ENCODE measurements at regions not wholly inside any gene's neighbourhood (a gene's known extent, or its start where the extent isn't known, plus 50 kb on each side); places are given as distances from the start of the nearest gene placed in this dataset.
A peak's percentile ranks its signal among the peaks of the same experiment; 100 is the strongest.

DNA sequence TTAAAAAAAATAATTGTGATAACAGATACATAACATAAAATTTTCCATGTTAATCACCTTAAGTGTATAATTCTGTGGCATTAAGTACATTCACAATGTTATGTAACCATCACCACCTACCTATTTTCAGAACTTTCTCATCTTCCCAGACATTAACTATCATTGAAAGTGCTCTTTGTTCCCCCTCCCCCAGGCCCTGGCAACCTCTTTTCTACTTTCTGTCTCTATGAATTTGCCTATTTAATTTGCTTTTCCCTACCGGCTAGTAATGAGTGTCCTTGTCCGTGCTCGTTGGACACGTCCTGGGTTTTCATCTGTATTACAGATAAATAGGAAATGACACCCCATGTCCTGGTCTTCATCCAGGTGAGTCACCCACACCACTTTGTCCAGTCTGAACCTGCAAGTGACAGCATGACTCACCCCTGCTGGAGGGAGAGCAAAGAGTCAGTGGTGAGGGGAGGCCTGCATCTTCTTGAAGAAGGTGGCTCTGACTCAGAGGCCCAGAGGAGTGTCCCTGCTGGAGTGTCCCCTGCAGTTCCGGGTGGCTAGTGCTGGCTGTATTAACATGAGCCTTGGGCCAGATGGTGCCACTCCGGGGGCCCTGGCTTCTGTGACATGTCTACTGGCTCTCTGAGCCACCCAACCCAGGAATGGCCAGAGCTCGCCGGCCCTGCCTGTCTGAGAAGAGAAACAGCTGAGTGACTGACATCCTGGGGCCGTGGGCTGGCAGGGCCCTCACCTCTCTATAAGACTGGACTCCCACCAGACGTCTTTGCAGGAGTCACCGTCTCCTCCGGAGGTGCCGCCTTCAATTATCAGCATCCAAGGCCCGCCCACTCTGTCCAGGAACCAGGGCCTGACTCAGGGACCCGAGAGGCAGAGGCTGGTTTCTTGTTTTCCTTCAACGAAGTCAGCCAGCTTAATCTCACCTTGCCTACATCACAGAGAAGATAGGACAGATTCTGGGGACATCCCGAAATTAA lies 503.2 kb upstream of the MKI67 start:
- DNase-seq: no peak
- H2AFZ ChIP-seq (ENCODE audit: low read depth, low read length): no peak overlapping the region
- H3K9me3 ChIP-seq (ENCODE audit: insufficient read depth, low read length, severe bottlenecking): no peaks in the 10 kb centered on the region
- no peaks in the 10 kb centered on the region; the same call in 1 of the 2 replicates for H4K20me1 ChIP-seq (ENCODE audit: insufficient read depth, low read length)
- no peaks in the 10 kb centered on the region for H3K4me1 ChIP-seq (ENCODE audit: insufficient read depth, low read length)
- no peak for ATAC-seq (ENCODE audit: insufficient read depth, low read depth)
- TF ChIP-seq, protein P1, sequence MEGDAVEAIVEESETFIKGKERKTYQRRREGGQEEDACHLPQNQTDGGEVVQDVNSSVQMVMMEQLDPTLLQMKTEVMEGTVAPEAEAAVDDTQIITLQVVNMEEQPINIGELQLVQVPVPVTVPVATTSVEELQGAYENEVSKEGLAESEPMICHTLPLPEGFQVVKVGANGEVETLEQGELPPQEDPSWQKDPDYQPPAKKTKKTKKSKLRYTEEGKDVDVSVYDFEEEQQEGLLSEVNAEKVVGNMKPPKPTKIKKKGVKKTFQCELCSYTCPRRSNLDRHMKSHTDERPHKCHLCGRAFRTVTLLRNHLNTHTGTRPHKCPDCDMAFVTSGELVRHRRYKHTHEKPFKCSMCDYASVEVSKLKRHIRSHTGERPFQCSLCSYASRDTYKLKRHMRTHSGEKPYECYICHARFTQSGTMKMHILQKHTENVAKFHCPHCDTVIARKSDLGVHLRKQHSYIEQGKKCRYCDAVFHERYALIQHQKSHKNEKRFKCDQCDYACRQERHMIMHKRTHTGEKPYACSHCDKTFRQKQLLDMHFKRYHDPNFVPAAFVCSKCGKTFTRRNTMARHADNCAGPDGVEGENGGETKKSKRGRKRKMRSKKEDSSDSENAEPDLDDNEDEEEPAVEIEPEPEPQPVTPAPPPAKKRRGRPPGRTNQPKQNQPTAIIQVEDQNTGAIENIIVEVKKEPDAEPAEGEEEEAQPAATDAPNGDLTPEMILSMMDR (IDR thresholded peaks at IDR 0.05; ENCODE audit: borderline replicate concordance, extremely low read depth, low read length, poor library complexity, severe bottlenecking): no peak
- TF ChIP-seq EZH2 (IDR thresholded peaks at IDR 0.05; ENCODE audit: borderline replicate concordance, low read depth, low read length, severe bottlenecking): no peak
- no peaks in the 10 kb centered on the region for H3K36me3 ChIP-seq (ENCODE audit: insufficient read depth, low read length)
- no peak overlapping the region for H3K4me3 ChIP-seq (ENCODE audit: low read depth in 1 of 2, low read length in 2 of 2)
- no peaks in the 10 kb centered on the region for H3K79me2 ChIP-seq (ENCODE audit: insufficient read depth, low read length)
- no peak overlapping the region for H3K9ac ChIP-seq (ENCODE audit: low read depth, low read length)
- peaks cover 3% of the 10 kb centered on the region for H3K27me3 ChIP-seq (ENCODE audit: insufficient read depth, low read length, poor library complexity)
- no peak overlapping the region for H3K27ac ChIP-seq (ENCODE audit: low read length)
- H3K4me2 ChIP-seq (ENCODE audit: insufficient read depth, low read length): no peak overlapping the region

DNA sequence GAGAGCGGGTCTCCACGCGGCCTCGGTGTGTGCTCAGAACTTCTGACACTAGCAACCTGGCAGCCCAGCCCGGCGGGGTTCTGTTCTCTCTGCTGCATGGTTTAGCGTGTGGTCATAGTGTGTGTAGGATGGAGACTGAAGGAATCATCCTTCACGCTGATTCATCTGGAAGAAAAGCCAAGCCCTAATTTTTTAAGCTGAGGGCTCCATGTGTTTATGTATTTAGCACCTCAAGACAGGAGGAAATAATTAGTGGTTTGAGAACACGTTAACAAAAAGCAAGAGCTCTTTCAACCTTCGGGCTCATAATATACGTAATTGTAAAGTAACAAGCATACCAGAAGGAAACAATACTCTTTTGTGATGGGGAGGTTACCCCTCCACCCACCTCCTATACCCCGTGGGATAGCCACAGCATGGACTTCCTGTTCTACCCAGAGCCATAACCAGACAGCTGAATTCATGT lies 504.6 kb upstream of the MKI67 start:
- H3K79me2 ChIP-seq (ENCODE audit: insufficient read depth, low read length): no peaks in the 10 kb centered on the region
- H3K4me2 ChIP-seq (ENCODE audit: insufficient read depth, low read length): no peak overlapping the region
- H3K4me1 ChIP-seq (ENCODE audit: insufficient read depth, low read length): no peaks in the 10 kb centered on the region
- peaks cover 3% of the 10 kb centered on the region for H3K27me3 ChIP-seq (ENCODE audit: insufficient read depth, low read length, poor library complexity)
- H3K9me3 ChIP-seq (ENCODE audit: insufficient read depth, low read length, severe bottlenecking): no peaks in the 10 kb centered on the region
- no peak overlapping the region for H3K9ac ChIP-seq (ENCODE audit: low read depth, low read length)
- H3K4me3 ChIP-seq (ENCODE audit: low read depth in 1 of 2, low read length in 2 of 2): no peak overlapping the region
- H2AFZ ChIP-seq (ENCODE audit: low read depth, low read length): no peak overlapping the region
- TF ChIP-seq, protein P1 (IDR thresholded peaks at IDR 0.05; ENCODE audit: borderline replicate concordance, extremely low read depth, low read length, poor library complexity, severe bottlenecking): no peak
- no peak for TF ChIP-seq EZH2 (IDR thresholded peaks at IDR 0.05; ENCODE audit: borderline replicate concordance, low read depth, low read length, severe bottlenecking)
- no peak overlapping the region for H3K27ac ChIP-seq (ENCODE audit: low read length)
- no peaks in the 10 kb centered on the region; the same call in 1 of the 2 replicates for H4K20me1 ChIP-seq (ENCODE audit: insufficient read depth, low read length)
- DNase-seq: no peak
- H3K36me3 ChIP-seq (ENCODE audit: insufficient read depth, low read length): no peaks in the 10 kb centered on the region
- no peak for ATAC-seq (ENCODE audit: insufficient read depth, low read depth)

DNA sequence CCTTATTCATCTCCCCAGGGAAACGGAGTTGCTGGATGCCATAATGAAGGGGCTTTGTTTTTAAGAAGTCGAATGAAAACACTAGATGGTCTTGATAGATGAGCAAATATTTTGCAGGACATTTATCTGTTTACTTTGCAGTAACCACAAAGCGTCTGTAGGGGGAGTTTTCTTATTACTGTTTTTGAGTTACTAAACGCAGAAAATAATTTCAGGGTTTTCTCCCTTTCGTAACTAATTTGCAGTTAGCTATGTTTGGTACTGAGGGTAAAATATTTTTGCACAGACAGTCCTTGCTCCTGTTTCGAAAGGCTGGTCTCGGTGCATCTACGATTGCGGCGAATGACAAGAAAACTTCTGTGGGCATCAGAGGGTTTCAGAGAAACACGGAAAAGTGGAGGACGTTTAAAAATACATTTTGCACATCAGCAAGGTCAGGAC lies 505.6 kb upstream of the MKI67 start:
- H3K27me3 ChIP-seq (ENCODE audit: insufficient read depth, low read length, poor library complexity): peaks cover 3% of the 10 kb centered on the region

More for the DNA sequence above, 505.6 kb upstream of the MKI67 start:
- Histone ChIP-seq H3K36me3 (ENCODE audit: insufficient read depth, low read length) (no peaks in the 10 kb centered on the region), H3K9ac (ENCODE audit: low read depth, low read length) (no peak overlapping the region), H3K79me2 (ENCODE audit: insufficient read depth, low read length) (no peaks in the 10 kb centered on the region), H2AFZ (ENCODE audit: low read depth, low read length) (no peak overlapping the region), H3K9me3 (ENCODE audit: insufficient read depth, low read length, severe bottlenecking) (no peaks in the 10 kb centered on the region), H4K20me1 (ENCODE audit: insufficient read depth, low read length) (no peaks in the 10 kb centered on the region; the same call in 1 of the 2 replicates), H3K27ac (ENCODE audit: low read length) (no peak overlapping the region), H3K4me3 (ENCODE audit: low read depth in 1 of 2, low read length in 2 of 2) (no peak overlapping the region), H3K4me2 (ENCODE audit: insufficient read depth, low read length) (no peak overlapping the region), H3K4me1 (ENCODE audit: insufficient read depth, low read length) (no peaks in the 10 kb centered on the region)
- ATAC-seq (ENCODE audit: insufficient read depth, low read depth) (no peak), DNase-seq (no peak)
- TF ChIP-seq, protein P1 (IDR thresholded peaks at IDR 0.05; ENCODE audit: borderline replicate concordance, extremely low read depth, low read length, poor library complexity, severe bottlenecking): peak; percentile 73
- no peak for TF ChIP-seq EZH2 (IDR thresholded peaks at IDR 0.05; ENCODE audit: borderline replicate concordance, low read depth, low read length, severe bottlenecking)
